GM19397 (cell line): ENCODE measurements at regions not wholly inside any gene's neighbourhood (a gene's known extent, or its start where the extent isn't known, plus 50 kb on each side); places are given as distances from the start of the nearest gene placed in this dataset.
"Not testable (repeated sequence)": the region's sequence is repeated elsewhere in the genome, so short reads cannot be mapped to it uniquely, and the experiment has no call there.

Experiments used
- ATAC-seq: cut with Tn5 transposase; IDR thresholded peaks from one replicate; pipeline ENCODE4 v1.9.1; 2021; ENCODE audit warnings: mild to moderate bottlenecking, moderate library complexity; ENCODE audit not compliant: unreplicated experiment

DNA sequence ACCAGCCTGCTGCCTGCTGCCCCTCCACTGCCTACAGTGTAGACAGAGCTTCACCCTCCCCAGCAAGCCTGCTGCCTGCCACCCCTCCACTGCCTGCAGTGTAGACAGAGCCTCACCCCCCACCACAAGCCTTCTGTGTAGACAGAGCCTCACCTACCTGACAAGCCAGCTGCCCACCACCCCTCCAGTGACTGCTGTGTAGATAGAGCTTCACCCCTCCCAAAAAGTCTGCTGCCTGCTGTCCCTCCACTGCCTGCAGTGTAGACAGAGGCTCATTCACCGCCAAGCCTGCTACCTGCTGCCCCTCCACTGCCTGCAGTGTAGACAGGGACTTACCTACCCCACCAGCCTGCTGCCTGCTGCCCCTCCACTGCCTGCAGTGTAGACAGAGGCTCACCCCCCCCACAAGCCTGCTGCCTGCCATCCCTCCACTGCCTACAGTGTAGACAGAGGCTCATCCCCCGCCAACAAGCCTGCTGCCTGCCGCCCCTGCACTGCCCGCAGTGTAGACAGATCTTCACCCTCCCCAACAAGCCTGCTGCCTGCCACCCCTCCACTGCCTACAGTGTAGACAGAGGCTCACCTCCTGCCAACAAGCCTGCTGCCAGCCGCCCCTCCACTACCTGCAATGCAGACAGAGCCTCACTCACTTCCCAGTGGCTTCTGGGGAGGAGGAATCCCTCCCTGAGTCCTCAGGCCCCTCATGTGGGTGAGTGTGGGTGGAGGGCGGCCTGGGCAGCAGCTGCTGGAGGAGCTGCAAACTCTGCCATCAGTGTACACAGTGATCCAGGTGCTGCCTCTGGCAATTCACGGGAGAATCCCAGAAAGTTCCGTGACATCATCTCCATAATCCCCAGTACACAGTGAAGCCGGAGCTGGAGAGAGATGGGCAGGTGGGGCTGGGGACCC, 140.9 kb downstream of the DLL1 start:
- no peak for ATAC-seq

DNA sequence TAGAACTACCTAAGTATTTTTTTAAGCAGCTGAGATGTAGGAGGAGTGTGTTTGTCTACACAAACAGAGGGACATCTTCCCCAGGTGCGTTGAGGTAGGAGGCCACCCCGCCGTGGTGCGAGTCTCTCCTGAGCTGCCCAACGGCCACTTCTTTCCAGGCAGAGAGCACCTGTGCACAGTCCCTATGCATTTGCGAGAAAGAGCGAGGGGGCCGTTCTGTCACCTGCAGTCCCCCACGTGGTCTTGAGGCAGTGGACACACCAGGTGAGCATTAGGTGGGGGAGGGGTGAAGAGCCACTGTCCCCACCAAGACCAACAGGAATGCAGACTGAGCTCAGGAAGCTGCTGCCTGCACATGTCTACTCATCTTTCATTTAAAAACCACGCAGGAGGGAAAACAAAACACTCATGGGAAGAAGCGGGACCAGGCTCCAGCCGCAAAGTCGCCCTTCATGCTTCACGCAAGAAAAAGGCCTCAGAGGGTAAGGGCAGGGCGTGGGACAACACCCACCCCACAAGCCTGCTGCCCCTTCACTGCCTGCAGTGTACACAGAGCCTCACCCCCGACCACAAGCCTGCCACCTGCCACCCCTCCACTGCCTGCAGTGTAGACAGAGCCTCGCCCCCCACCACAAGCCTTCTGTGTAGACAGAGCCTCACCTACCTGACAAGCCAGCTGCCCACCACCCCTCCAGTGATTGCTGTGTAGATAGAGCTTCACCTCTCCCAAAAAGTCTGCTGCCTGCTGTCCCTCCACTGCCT, 142.0 kb downstream of the DLL1 start:
- ATAC-seq: no peak

DNA sequence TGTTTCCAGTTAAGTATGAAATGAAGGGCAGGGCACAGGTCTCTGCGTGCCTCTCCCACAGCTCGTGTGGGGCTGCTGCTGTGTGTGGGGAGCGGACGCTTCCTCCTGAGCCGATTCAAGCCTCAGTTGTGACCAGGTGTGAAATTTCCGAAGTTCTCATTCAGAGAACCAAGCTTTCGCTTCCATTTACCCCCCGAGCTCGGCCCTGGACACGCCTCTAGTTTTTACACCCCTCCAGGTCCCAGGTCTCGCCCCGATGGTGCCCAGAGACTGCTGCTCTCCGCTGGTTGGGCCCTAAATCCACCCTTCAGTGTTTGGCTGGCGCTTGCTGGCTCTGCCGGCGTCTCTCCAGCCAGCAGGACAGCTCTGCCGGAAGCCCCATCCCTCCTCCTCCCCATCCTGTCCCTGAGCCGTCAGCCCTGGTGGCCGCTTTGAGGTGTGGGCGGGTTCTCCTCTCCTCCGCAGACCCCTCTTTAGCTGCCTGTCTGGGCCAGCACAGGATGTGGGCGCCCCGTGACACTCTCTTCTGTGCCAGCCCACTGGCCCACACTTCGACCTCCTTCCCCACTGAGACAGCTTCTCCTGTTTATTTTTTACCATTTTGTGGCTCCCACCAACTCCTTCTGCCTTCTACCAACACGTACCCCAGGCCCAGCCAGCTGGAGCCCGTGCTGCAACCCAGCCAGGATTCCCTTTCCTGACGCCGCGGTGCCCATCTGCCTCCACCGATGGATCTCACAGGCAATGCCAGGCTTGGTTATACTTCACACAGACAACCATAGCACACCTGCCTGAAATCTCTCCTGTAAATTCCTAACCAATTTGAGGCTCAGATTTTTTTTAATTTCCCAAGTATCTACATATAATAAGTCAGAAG, 142.8 kb downstream of the DLL1 start:
- ATAC-seq: no peak

DNA sequence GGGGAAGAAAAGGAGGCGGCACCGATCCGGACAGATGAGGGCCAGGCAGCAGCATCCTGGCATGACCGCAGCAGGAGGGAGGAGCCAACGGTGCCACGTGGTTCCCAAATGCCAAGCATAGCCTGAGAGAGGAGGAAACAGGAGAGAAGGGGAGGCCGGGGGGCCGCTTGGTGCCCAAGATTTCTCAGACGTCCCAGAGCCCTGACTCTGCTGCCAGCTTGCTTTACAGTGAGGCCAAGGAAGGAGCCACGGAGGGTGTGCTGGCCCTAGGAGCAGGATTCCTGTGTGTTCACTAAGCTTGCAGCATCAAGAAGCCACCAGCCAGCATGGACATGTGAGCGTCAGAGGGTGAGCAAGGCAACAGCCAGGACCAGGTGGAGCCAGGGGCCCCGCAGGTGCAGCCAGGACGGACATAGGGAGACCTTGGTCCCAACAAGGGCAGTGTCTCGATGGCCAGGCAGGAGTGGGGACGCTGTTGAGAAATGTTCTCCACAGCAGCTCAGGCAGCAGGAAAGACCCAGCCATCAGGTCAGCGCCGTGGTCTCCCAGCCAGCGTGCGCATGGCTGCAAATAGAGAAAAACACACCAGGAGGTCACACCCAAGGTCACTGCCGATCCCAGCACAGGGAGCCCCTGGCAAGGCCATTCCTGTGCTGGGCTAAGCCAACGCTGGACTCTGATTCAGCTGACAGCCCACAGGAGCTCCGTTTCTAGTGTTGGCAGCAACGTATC, 143.7 kb downstream of the DLL1 start:
- ATAC-seq: no peak

DNA sequence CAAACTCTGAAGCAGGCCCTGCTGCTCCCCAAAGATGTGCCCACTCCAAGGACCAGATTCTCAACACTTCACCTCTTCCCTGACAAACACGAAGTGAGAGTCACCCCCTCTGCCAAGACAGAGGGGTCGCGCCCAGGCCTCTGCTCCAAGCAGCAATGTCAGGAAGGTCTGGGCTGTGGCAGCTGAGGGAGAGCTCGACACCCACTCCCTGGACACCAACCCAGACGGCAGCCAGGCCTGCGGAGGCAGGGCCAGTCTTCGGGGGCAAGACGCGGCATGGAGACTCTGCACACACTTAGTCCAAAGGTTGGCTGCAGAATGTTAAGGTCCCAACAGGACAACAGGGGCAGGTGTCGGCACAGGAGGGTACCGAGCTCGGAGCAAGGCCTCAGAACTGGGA, 144.2 kb downstream of the DLL1 start:
- ATAC-seq: no peak

DNA sequence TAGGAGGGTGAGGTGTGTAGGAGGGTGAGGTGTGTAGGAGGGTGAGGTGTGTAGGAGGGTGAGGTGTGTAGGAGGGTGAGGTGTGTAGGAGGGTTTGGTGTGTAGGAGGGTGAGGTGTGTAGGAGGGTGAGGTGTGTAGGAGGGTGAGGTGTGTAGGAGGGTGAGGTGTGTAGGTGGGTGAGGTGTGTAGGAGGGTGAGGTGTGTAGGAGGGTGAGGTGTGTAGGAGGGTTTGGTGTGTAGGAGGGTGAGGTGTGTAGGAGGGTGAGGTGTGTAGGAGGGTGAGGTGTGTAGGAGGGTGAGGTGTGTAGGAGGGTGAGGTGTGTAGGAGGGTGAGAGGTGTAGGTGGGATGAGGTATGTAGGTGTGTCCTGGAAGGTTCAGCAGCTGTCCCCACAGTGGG, 144.7 kb downstream of the DLL1 start:
- ATAC-seq: not testable (repeated sequence)

DNA sequence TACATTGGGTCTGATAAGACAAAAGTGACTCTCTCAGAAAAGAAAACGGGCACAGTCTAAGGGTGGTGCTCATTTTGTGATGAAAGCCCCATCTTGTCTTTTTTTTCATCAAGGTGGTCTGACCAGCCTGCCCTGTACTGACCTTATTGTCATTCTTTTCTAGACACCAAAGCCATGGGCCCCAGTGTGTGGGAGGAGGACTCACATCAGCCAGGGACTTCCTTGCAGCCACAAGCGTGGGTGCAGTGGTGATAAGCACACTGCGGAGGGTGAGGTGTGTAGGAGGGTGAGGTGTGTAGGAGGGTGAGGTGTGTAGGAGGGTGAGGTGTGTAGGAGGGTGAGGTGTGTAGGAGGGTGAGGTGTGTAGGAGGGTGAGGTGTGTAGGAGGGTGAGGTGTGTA, 145.2 kb downstream of the DLL1 start:
- ATAC-seq: not testable (repeated sequence)

DNA sequence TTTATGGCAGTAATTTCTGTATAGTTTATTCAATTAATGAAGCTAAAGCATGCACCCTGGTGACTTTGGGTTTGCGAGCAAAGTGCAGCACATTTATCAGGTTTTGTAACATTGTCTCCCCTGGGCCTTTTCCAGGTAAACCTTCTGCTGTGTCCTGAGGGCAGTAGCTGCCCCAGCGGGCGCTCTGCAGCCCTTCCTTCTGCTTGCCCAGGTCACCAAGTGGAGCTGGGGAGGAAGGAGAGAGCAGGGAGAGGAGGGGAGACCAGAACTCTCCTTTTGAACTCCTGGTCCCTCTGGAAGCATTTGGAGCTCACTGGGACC, 145.6 kb downstream of the DLL1 start:
- no peak for ATAC-seq

DNA sequence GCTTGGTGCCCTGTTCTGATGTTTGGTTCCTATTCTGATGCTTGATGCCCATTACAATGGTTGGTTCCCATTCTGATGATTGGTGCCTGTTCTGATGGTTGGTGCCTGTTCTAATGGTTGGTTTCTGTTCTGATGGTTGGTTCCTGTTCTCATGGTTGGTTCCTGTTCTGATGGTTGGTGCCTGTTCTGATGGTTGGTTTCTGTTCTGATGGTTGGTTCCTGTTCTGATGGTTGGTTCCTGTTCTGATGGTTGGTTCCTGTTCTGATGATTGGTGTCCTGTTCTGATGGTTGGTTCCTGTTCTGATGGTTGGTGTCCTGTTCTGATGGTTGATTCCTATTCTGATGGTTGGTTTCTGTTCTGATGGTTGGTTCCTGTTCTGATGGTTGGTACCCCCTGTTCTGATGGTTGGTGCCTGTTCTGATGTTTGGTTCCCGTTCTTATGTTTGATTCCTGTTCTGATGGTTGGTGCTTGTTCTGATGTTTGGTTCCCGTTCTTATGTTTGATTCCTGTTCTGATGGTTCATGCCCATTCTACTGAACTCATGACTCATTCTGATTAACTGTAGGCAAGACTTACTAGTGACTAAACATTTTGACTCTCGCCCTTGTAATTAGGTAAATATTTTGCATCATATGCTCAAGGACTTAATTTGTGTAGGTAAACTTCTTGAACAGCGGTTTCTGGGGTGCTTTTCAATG, 146.2 kb downstream of the DLL1 start:
- no peak for ATAC-seq

DNA sequence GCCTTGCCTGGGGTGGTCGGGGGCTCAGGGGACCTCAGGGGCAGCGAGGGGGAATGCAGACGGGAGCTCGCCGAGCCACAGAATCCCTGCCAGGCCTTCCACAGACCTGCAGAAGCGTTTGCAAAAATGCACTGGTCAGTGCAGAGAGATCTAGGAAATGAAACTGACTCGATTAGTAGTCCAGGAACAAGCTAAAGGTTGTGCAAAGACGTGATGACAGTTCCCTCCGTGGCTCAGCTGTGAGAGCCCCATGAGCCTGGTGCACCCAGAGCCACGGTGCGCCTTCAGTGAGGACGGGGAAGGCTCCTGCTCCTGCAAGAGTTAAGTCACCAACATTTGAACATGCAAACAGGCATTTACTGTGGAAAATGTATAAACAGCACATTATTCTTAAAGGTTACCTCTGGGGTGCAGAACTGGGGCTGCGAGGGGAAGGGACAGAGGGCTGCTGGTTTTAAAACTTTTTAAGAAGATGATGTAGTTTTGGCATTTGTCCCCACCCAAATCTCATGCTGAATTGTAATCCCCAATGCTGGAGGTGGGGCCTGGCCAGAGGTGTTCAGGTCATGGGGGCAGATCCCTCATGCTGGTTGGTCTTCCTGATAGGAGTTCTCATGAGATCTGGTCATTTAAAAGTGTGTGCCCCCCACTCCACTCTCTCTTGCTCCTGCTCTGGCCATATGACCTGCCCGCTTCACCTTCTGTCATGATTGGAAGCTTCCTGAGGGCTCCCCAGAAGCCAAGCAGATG, 147.3 kb downstream of the DLL1 start:
- no peak for ATAC-seq

DNA sequence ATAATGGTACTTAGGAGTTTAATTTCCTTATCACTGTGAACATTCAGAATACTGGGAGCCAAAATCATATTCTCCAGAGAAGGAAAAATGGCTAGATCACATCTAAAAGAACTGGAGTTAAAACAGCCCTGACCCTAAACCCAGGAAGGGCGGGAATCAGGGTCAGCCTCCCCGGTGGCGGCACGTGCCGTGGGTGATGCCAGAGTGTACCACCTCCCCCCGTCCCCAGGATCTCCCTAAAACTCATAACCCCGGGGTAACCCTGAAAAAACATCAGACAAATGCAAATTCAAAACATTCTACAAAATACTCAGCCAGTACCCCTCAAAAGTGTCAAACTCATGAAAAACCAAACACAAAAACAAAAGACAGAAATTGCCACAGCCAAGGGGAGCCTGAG, 148.3 kb downstream of the DLL1 start:
- ATAC-seq: no peak

DNA sequence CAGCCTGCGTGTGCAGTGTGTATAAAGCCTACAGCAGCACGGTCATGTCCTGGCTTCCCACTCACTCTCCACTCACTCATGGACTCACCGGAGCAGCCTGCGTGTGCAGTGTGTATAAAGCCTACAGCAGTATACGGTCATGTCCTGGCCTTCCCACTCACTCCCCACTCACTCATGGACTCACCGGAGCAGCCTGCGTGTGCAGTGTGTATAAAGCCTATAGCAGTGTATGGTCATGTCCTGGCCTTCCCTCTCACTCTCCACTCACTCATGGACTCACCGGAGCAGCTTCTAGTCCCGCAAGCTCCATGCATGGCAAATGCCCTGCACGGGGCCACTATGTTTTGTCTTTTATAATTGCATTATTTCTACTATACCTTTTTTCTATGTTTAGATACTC, 149.8 kb downstream of the DLL1 start:
- ATAC-seq: not testable (repeated sequence)

DNA sequence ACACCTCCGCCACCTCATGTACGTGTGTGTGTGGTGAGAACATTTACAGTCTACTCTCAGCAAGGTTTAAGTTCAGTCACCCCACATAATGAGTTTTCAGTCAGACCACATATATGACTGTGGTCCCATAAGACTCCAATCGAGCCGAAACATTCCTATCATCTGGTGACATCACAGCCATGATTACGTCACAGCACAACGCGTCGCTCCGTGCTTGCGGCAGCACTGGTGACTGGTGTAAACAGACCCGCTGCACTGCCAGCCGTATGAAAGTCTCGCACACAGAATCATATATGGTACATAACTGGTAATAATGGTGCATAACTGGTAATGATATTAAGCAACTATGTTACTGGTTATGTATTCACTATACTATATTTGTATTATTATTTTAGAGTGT, 150.7 kb downstream of the DLL1 start:
- no peak for ATAC-seq

DNA sequence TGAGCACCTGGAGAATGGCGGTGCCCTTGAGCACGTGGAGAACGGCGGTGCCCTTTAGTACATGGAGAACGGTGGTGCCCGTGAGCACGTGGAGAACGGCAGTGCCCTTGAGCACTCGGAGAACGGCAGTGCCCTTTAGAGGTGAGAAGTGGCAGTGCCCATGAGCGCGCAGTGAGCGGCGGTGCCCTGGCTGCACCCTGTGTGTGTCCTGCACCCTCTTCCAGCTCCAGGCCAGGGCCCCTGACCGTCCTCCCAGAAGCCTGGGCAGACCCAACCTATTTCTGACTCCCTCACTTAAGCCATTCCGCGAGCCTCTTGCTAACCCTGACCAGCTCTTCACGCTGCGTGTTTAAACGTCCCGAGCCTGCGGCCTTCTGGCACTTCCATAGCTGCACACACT, 151.3 kb downstream of the DLL1 start:
- no peak for ATAC-seq

DNA sequence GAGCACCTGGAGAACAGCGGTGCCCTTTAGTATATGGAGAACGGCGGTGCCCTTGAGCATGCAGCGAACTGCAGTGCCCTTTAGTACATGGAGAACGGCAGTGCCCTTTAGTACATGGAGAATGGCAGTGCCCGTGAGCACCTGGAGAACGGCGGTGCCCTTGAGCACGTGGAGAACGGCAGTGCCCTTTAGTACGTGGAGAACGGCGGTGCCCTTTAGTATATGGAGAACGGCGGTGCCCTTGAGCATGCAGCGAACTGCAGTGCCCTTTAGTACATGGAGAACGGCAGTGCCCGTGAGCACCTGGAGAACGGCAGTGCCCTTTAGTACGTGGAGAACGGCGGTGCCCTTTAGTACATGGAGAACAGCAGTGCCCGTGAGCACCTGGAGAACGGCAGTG, 151.8 kb downstream of the DLL1 start:
- ATAC-seq: not testable (repeated sequence)

DNA sequence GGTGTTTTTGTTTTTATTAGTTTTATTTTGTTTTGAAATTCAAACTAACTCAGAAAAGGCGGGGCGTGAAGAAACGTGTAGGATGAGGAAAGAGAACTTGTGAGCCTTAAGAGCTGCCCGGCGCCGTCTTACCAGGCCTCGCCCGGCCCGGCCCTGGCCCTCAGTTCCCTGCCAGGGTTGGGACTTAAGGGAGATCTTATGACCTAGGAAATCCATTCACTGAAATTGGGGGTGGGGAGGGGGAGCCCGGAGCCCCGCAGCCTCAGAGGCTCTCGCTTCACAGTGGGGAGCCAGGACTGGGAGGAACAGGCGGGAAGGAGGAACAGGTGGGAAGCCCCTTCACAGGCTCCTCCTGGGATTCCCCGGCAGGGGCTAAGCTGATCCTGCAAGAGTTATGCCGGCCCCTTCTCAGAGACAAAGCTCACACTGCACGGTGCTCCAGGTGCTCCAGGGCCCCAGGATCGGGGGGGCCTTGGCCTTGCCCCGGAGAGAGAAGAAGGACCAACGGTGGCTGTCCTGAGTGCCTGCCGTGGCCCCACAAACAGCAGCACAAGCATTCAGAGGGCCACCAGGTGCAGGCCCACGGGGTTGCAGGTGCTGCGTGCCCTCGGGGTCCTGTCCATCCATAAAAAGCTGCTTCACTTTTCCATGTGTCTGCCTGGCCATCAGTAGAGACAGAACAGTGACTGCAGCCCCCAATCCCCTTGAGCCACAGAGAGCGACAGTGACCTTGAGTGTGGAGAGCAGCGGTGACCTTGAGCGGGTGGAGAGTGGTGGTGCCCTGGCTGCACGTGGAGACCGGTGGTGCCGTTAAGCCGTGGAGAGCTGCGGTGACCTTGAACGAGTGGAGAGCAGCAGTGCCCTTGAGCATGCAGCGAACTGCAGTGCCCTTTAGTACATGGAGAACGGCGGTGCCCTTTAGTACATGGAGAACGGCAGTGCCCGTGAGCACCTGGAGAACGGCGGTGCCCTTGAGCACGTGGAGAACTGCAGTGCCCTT, 152.7 kb downstream of the DLL1 start:
- ATAC-seq: no peak

DNA sequence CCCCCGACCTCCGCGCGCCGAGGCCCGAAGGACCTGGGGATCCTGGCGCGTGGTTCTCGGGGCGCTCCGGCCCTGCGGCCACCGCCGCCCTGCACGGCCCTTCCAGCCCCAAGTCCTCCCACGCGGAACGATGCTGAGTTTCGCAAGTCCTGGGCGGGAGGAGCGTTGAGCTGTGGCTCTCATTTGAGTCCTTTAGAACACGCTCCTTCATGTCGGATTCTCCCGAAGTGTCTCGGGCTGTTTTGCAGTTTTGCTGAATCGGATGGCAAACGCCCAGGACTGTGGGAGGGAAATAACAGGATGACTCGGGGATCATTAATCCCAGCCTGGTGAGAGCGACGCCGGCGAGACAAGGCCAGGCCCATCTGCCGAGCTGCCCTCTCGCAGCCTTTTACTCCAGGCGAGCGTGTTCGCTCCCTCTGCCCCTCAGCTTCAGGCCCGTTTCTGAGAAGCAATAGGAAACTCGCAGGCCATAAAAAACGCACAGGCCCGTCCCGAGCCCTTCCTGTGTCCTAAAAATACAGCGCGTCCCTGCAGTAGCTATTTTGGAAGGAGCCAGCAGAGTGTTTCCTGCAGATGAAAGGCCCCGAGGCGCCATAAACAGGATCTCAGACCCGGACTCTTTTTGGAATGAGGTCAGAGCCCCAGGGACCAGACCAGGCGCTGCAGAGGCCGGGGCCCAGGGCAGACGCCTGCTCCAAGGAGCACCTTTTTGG, 153.5 kb downstream of the DLL1 start:
- ATAC-seq: no peak
